K562 (cell line): ENCODE measurements at regions not wholly inside any gene's neighbourhood (a gene's known extent, or its start where the extent isn't known, plus 50 kb on each side); places are given as distances from the start of the nearest gene placed in this dataset.

Source experiments
- CBX2 ChIP-seq: fragments of 200-600 bp; sonication (generic); IDR thresholded peaks from one replicate; pipeline ENCODE4 v1.6.1; 2012; ENCODE audit warnings: mild to moderate bottlenecking, low read length, inconsistent platforms; ENCODE audit not compliant: insufficient read depth, poor library complexity, severe bottlenecking
- CTCF ChIP-seq, 3 experiments: IDR thresholded peaks in 2 of 3; conservative IDR thresholded peaks in 1 of 3; 2 replicates each; pipeline ENCODE4 v1.5.1; 2011 to 2012; ENCODE audit warnings: low read length in 3 of 3, mild to moderate bottlenecking in 3 of 3, control low read depth in 2 of 3, improper control_type of control experiment in 1 of 3, inconsistent platforms in 1 of 3, low read depth in 1 of 3, mixed read lengths in 1 of 3, moderate library complexity in 1 of 3; ENCODE audit not compliant: insufficient read depth in 2 of 3
- MECOM ChIP-seq: fragments of 250-450 bp; sonication (Bioruptor Pico); IDR thresholded peaks from 2 replicates; pipeline ENCODE4 v1.8.0; 2022; ENCODE audit warnings: inconsistent platforms
- MEIS2 ChIP-seq: fragments of 450-650 bp; IDR thresholded peaks from 2 replicates; pipeline ENCODE4 v1.6.1; 2014; ENCODE audit warnings: mild to moderate bottlenecking; ENCODE audit not compliant: partially characterized antibody
- POLR2A ChIP-seq: fragments of 450-650 bp; conservative IDR thresholded peaks from 2 replicates; pipeline ENCODE4 v1.6.1; 2016
- PYGO2 ChIP-seq: fragments of 450-650 bp; IDR thresholded peaks from 2 replicates; pipeline ENCODE4 v1.6.1; 2016; ENCODE audit warnings: mild to moderate bottlenecking, missing genetic modification characterization, moderate library complexity, missing compliant biosample characterization
- SNIP1 ChIP-seq: fragments of 450-650 bp; IDR thresholded peaks from 2 replicates; pipeline ENCODE4 v1.7.1; 2017; ENCODE audit warnings: low read depth, mild to moderate bottlenecking
- ZNF639 ChIP-seq, 2 experiments: fragments of 200-800 bp in 1 of 2; sonication (Bioruptor generic) in 1 of 2; sonication (generic) in 1 of 2; formaldehyde crosslinking in 1 of 2; IDR thresholded peaks in 1 of 2; conservative IDR thresholded peaks in 1 of 2; 2 replicates each; pipeline versions ENCODE4 v1.5.0 to v1.6.1; 2016 to 2020; ENCODE audit warnings: missing compliant biosample characterization in 1 of 2, missing genetic modification characterization in 1 of 2, missing genetic modification reagents in 1 of 2
- TF ChIP-seq, protein P1 (sequence below): fragments of 250-450 bp; sonication (Bioruptor Pico); IDR thresholded peaks from 2 replicates; pipeline ENCODE4 v1.9.0; 2021; ENCODE audit warnings: mild to moderate bottlenecking

DNA sequence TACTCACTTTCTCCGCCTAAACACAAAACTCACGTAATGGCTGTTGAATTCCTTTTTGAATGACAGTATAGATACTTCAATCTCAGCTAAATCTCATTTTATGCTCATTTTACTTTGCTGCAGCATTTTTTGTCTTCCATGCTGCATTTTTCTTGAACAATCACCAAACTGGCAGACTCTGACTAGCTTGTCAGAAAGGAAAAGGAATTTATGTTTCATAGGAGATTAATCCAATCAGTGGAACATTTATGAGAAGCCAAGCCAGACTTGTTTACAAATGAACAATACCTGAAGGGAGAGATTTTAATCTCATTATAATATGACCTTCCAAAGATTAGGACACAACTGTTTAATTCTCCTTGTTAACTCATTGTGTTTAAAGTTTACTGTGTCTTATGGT lies 1044.3 kb downstream of the DIAPH3 start:
- TF ChIP-seq ZNF639 (CRISPR knock-in tag; conservative IDR thresholded peaks at IDR 0.05 in 1 of 2, IDR thresholded peaks at IDR 0.05 in 1 of 2) (no peak), MEIS2 (no peak), PYGO2 (no peak), POLR2A (no peak), MECOM (CRISPR knock-in tag) (no peak), CTCF (IDR thresholded peaks at IDR 0.05 in 2 of 3, conservative IDR thresholded peaks at IDR 0.05 in 1 of 3; ENCODE audit: insufficient read depth in 2 of 3, low read depth in 1 of 3, low read length in 3 of 3) (no peak), SNIP1 (no peak), CBX2 (no peak)
- TF ChIP-seq, protein P1, sequence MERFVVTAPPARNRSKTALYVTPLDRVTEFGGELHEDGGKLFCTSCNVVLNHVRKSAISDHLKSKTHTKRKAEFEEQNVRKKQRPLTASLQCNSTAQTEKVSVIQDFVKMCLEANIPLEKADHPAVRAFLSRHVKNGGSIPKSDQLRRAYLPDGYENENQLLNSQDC (CRISPR knock-in tag) = no peak
